ENCODE measurements at regions not wholly inside any gene's neighbourhood (a gene's known extent, or its start where the extent isn't known, plus 50 kb on each side); places are given as distances from the start of the nearest gene placed in this dataset.
"Not testable (repeated sequence)": the region's sequence is repeated elsewhere in the genome, so short reads cannot be mapped to it uniquely, and the experiment has no call there.

DNA sequence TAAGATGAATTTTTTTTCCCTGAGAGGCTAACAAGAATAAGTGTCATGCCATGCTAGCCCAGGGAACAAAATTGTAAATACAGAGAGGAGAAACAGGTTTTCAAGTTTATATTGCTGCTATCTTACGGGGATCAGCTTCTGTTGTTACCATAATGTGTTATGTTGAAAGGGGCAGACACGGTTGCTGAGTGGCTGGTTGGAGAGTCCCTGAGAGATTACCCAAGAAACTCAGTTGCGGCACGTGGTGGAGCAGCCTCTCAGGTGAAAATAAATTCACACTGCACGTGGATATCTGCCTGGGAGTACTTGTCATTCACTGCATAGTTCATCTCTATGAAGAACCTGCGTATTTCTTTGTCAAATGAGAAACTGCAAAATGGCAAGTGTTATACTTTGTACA, 293.6 kb downstream of the TDRD3 start:
- no peaks in the 10 kb centered on the region for H3K9me3 ChIP-seq
- H3K9ac ChIP-seq, result no peak overlapping the region
- no peaks in the 10 kb centered on the region for H3K4me1 ChIP-seq
- no peaks in the 10 kb centered on the region for H3K27me3 ChIP-seq
- H4K20me1 ChIP-seq, result no peaks in the 10 kb centered on the region
- no peak overlapping the region for H3K4me3 ChIP-seq
- no peak for TF ChIP-seq Cebpa-rat (IDR thresholded peaks at IDR 0.05)
- H3K36me3 ChIP-seq, result no peaks in the 10 kb centered on the region
- no peak overlapping the region for H3K4me2 ChIP-seq
- no peak overlapping the region for H3K27ac ChIP-seq

DNA sequence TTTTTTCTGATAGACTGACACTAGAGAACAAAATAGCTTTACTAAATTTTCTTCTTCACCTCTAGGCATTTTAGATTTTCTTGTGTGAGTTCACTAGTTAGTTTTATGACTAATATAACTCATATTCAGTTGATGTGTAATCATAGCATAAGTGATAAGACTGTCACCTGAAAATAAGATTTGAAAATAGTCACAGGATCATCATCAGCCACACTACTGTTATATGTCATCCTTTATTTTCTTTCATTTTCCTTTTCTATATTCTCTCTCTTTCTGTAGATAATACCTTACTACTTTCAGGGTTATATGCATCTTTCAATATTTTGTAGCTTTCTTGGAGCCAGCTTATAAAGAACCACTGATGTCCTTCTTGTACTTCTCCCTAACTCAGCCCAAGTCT, 292.6 kb downstream of the TDRD3 start:
- no peaks in the 10 kb centered on the region for H3K4me1 ChIP-seq
- no peaks in the 10 kb centered on the region for H3K9me3 ChIP-seq
- H3K36me3 ChIP-seq, result no peaks in the 10 kb centered on the region
- H3K9ac ChIP-seq, result no peak overlapping the region
- no peak overlapping the region for H3K27ac ChIP-seq
- H3K27me3 ChIP-seq, result no peaks in the 10 kb centered on the region
- TF ChIP-seq Cebpa-rat (IDR thresholded peaks at IDR 0.05), result no peak
- H3K4me3 ChIP-seq, result no peak overlapping the region
- H4K20me1 ChIP-seq, result no peaks in the 10 kb centered on the region
- H3K4me2 ChIP-seq, result no peak overlapping the region

DNA sequence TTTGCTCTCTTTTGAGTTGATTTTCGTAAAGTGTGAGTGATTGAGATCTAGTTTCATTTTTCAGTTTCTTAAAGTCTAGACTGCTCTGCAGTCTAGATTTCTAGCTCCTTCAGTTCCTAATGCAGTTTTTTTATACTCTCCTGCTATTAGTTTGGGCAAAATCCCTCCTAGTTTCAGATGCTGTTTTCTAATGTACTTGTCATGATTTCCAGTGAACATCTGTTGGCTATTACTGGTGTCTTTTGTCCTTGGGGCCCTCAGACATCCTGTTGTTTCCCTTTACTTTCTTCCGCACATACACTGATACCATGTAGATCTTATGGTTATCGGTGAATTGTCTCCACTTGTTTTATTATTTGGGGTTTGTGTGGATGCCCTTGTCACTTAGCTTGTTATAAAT, 292.1 kb downstream of the TDRD3 start:
- no peaks in the 10 kb centered on the region for H3K27me3 ChIP-seq
- no peak overlapping the region for H3K4me2 ChIP-seq
- no peaks in the 10 kb centered on the region for H3K36me3 ChIP-seq
- no peak overlapping the region for H3K27ac ChIP-seq
- TF ChIP-seq Cebpa-rat (IDR thresholded peaks at IDR 0.05), result no peak
- H3K9ac ChIP-seq, result no peak overlapping the region
- H3K4me3 ChIP-seq, result no peak overlapping the region
- no peaks in the 10 kb centered on the region for H4K20me1 ChIP-seq
- no peaks in the 10 kb centered on the region for H3K9me3 ChIP-seq
- H3K4me1 ChIP-seq, result no peaks in the 10 kb centered on the region

DNA sequence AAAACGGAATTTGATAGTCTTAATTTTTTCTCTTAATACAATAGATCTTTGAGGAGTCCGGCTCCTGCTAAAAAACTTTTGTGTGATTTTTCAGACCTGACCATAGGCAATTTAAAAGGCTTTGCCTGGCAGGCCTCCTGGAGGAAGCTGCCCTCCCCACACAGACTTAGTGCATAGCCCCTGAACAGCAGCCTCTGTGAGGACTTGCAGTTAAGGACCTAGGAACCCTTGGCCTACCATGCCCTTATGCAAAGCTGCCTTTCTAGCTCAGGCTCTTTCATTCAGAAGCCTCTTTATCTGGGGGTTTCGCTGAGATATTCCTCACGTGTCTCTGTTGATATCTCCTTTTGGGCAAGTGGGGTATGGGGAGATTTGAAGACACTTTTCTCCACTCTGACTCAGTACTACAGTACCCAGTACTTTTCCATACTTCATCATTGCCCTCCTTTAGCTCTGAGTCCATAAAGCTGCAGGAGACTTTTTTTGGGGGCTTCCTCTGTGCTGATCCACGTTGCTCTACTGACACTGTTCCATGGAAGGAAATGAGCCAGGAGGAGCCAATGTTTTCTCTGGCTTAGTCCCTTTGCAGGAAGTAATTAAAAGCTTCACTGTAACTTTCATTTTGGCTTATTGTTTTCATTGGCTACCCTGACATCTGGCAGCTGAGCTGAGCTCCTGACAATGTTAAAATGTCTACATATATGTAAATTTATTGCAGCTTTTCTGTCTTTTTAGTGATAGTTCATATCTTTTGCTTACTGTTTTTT, 283.1 kb downstream of the TDRD3 start:
- Histone ChIP-seq H3K4me3 (no peak overlapping the region), H4K20me1 (no peaks in the 10 kb centered on the region), H3K9ac (no peak overlapping the region), H3K27me3 (no peaks in the 10 kb centered on the region), H3K4me1 (no peaks in the 10 kb centered on the region), H3K27ac (no peak overlapping the region), H3K4me2 (no peak overlapping the region), H3K36me3 (no peaks in the 10 kb centered on the region), H3K9me3 (no peaks in the 10 kb centered on the region)
- no peak for TF ChIP-seq Cebpa-rat (IDR thresholded peaks at IDR 0.05)

DNA sequence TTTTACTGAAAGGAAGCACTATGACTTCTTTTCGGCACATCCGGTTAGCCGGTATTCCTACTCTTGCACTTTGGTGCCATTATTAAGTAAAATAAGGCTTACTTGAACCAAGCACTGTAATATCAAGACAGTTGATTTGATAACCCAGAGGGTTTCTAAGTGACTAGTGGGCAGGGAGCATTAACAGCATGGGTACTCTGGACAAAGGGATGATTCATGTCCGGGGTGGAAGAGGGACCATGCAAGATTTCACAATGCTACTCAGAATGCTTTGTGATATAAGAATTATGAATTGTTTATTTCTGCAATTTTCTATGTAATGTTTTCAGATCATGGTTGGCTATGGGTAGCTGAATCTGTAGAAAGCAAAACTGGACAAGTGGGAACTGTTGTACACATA, 282.1 kb downstream of the TDRD3 start:
- no peaks in the 10 kb centered on the region for H3K36me3 ChIP-seq
- no peak overlapping the region for H3K4me2 ChIP-seq
- no peaks in the 10 kb centered on the region for H3K4me1 ChIP-seq
- H4K20me1 ChIP-seq, result no peaks in the 10 kb centered on the region
- no peaks in the 10 kb centered on the region for H3K27me3 ChIP-seq
- no peak for TF ChIP-seq Cebpa-rat (IDR thresholded peaks at IDR 0.05)
- no peak overlapping the region for H3K9ac ChIP-seq
- no peak overlapping the region for H3K4me3 ChIP-seq
- H3K9me3 ChIP-seq, result no peaks in the 10 kb centered on the region
- H3K27ac ChIP-seq, result no peak overlapping the region

DNA sequence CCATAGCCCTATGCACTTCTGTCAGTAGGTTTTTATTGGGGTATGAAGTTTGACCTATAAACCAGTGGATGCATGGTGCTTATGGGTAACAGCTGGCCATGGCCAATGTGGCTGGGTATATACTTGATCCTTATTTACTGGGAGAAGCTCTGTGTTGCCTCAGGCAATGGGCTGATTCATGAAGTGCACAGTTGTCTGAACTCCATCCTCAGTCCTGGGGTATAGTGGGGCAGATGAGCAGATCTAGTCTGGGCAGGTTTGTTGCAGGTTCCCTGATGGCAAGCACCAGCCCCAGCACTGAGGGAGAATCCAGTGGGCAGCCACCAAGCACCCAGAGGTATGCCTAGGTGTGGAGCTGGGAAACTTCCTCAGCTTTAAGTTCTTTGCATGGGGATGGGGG, 274.4 kb downstream of the TDRD3 start:
- peaks cover 20% of the 10 kb centered on the region for H3K9me3 ChIP-seq
- no peaks in the 10 kb centered on the region for H3K27me3 ChIP-seq
- no peaks in the 10 kb centered on the region for H3K4me1 ChIP-seq
- H3K36me3 ChIP-seq, result no peaks in the 10 kb centered on the region
- no peak overlapping the region for H3K9ac ChIP-seq
- H4K20me1 ChIP-seq, result no peaks in the 10 kb centered on the region
- no peak overlapping the region for H3K4me3 ChIP-seq
- no peak overlapping the region for H3K4me2 ChIP-seq
- no peak overlapping the region for H3K27ac ChIP-seq
- no peak for TF ChIP-seq Cebpa-rat (IDR thresholded peaks at IDR 0.05)

DNA sequence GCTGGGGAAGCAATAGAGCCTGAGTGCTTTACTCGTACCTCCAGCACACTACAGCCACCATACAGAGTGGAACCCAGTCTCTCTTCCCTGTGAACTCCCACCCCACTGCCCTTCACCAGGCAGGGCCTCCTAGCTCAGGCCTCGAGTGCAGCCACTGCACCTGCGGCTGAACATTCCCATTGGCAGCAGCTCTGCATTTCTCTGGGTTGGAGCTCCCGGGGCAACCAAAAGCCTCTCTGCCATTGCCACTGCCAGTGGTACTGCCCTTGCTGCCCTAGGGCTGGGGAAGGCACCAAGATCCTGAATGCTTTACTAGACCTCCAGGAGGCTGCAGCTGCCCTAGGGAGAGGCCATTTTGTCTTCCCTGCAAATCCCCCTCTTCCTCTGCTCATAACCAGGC, 266.8 kb downstream of the TDRD3 start:
- TF ChIP-seq Cebpa-rat (IDR thresholded peaks at IDR 0.05), result no peak
- Histone ChIP-seq H4K20me1 (no peaks in the 10 kb centered on the region), H3K9ac (no peak overlapping the region), H3K27ac (no peak overlapping the region), H3K36me3 (no peaks in the 10 kb centered on the region), H3K27me3 (no peaks in the 10 kb centered on the region), H3K9me3 (no peaks in the 10 kb centered on the region), H3K4me1 (no peaks in the 10 kb centered on the region), H3K4me3 (no peak overlapping the region), H3K4me2 (no peak overlapping the region)

DNA sequence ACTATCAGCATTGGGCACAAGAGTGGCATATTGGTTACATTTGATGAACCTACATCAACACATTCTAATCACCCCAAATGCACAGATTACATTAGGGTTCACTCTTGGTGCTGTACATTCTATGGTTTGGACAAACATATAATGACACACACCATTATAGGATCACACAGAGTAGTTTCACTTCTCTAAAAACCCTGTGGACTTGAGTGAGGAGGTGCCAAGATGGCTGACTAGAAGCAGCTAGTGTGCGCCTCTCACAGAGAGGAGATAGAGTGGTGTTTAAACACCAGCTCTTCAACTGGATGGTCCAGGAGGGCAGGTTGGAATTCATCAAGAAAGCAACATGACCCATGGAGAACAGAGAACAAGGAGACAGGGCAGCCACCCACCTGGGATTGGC, 265.6 kb downstream of the TDRD3 start:
- no peaks in the 10 kb centered on the region for H3K9me3 ChIP-seq
- no peak overlapping the region for H3K27ac ChIP-seq
- H3K4me3 ChIP-seq, result no peak overlapping the region
- H3K9ac ChIP-seq, result no peak overlapping the region
- H3K4me1 ChIP-seq, result peaks cover 3% of the 10 kb centered on the region; the same call in 1 of the 2 replicates
- no peaks in the 10 kb centered on the region for H4K20me1 ChIP-seq
- H3K4me2 ChIP-seq, result no peak overlapping the region
- no peak for TF ChIP-seq Cebpa-rat (IDR thresholded peaks at IDR 0.05)
- no peaks in the 10 kb centered on the region for H3K27me3 ChIP-seq
- no peaks in the 10 kb centered on the region for H3K36me3 ChIP-seq

DNA sequence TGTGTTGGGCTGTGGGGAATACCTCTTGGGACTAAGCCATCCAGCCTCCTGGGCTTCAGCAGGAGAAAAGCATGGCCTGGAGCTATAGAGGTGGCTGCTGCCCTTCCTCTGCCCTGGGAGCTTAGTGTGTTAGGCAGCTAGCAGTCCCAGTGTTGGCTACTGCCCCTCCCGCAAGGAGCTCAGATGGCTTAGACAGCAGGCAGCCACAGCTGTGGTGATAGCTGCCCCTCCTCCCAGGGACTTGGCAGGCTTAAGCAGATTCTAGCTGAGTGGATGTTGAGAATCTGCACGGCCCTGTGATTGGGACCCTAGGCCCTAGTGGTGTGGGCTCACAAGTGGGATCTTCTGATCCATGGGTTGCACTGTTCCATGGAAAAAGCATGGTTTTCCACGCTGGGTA, 264.5 kb downstream of the TDRD3 start:
- no peaks in the 10 kb centered on the region for H3K36me3 ChIP-seq
- no peak for TF ChIP-seq Cebpa-rat (IDR thresholded peaks at IDR 0.05)
- no peak overlapping the region for H3K4me3 ChIP-seq
- no peak overlapping the region for H3K27ac ChIP-seq
- peaks cover 6% of the 10 kb centered on the region; the same call in 1 of the 2 replicates for H3K4me1 ChIP-seq
- H4K20me1 ChIP-seq, result no peaks in the 10 kb centered on the region
- H3K9me3 ChIP-seq, result no peaks in the 10 kb centered on the region
- H3K4me2 ChIP-seq, result no peak overlapping the region
- H3K9ac ChIP-seq, result no peak overlapping the region
- H3K27me3 ChIP-seq, result no peaks in the 10 kb centered on the region

DNA sequence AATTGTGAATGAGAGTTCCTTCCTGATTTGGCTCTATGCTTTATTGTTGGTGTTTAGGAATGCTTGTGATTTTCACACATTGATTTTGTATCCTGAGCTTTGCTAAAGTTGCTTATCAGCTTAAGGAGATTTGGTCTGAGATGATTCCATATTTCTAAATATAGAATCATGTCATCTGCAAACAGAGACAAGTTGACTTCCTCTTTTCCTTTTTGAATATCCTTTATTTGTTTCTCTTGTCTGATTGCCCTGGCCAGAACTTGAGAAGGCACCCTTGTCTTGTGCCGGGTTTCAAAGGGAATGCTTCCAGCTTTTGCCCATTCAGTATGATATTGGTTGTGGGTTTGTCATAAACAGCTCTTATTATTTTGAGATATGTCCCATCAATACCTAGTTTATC, 260.6 kb downstream of the TDRD3 start:
- not testable (repeated sequence) for H3K4me2 ChIP-seq

DNA sequence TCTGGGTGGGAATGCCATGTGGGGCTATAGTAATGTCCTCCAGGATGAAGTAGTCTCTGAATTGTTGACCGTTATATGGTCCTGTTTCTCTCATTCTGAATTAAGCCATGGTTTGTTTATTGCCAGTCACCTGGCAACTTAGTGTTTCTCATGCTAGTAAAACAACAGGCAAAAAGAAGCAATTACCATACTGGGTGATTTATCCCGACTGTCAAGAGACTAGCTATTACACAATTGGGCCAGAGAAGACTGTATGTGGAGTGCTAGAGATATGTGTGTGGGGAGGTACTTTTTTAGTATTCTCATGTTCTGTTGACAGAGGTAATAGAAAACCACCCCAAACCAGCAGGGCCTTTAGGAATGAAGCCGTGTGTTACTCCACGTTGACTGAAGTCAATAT, 258.2 kb downstream of the TDRD3 start:
- H3K36me3 ChIP-seq, result no peaks in the 10 kb centered on the region
- no peaks in the 10 kb centered on the region for H3K9me3 ChIP-seq
- H3K27ac ChIP-seq, result no peak overlapping the region
- H3K9ac ChIP-seq, result no peak overlapping the region
- no peaks in the 10 kb centered on the region for H3K27me3 ChIP-seq
- H3K4me1 ChIP-seq, result peaks cover 6% of the 10 kb centered on the region; the same call in 1 of the 2 replicates
- H4K20me1 ChIP-seq, result no peaks in the 10 kb centered on the region
- H3K4me3 ChIP-seq, result no peak overlapping the region
- TF ChIP-seq Cebpa-rat (IDR thresholded peaks at IDR 0.05), result no peak
- H3K4me2 ChIP-seq, result no peak overlapping the region

More for the DNA sequence above, 260.6 kb downstream of the TDRD3 start:
- not testable (repeated sequence) for H3K4me3 ChIP-seq, H3K9ac ChIP-seq, H3K27me3 ChIP-seq, H4K20me1 ChIP-seq, H3K4me1 ChIP-seq, H3K36me3 ChIP-seq, H3K9me3 ChIP-seq, H3K27ac ChIP-seq

Data from BLaER1 (cell line).